OCI-LY7 (cell line): ENCODE measurements at regions not wholly inside any gene's neighbourhood (a gene's known extent, or its start where the extent isn't known, plus 50 kb on each side); places are given as distances from the start of the nearest gene placed in this dataset.

Experiments used
- BruUV-seq: library from RNA; stranded (reverse); fragments of 400-500 nt; replicated peaks from 2 replicates; lab custom pipeline; 2021; lab: Mats Ljungman, UMichigan
- CTCF ChIA-PET: fragments of 300-600 bp; sonication (Branson Sonifier 250); formaldehyde crosslinking; loops from one replicate; lab custom pipeline; 2022; ENCODE audit warnings: antibody characterized with exemption; ENCODE audit not compliant: unreplicated experiment; lab: Charles Lee
- POLR2A ChIA-PET: fragments of 300-600 bp; sonication (Branson Sonifier 250); formaldehyde crosslinking; loops from one replicate; lab custom pipeline; 2022; ENCODE audit warnings: antibody characterized with exemption; lab: Charles Lee
- DNase-seq: peaks from one replicate; pipeline ENCODE4 v3.0.0-alpha.2; 2015; ENCODE audit warnings: low spot score
- H2AFZ ChIP-seq: fragments of 200-600 bp; sonication (generic), shearing (Covaris generic); 2 replicates; pipeline ENCODE4 v1.6.1; 2014; ENCODE audit warnings: mild to moderate bottlenecking, antibody characterized with exemption, low read length, moderate library complexity
- H3K27ac ChIP-seq: fragments of 200-600 bp; sonication (generic); 2 replicates; pipeline ENCODE4 v1.5.1; 2014; ENCODE audit warnings: mixed run types, low read depth, mild to moderate bottlenecking, moderate library complexity, low read length, inconsistent platforms; ENCODE audit not compliant: poor library complexity, severe bottlenecking
- H3K36me3 ChIP-seq: fragments of 200-600 bp; sonication (generic); 2 replicates; pipeline ENCODE4 v1.6.1; 2014; ENCODE audit warnings: mild to moderate bottlenecking, antibody characterized with exemption, low read length, moderate library complexity, mixed read lengths; ENCODE audit not compliant: insufficient read depth
- H3K4me1 ChIP-seq: fragments of 200-600 bp; sonication (generic); 2 replicates; pipeline ENCODE4 v1.5.1; 2014; ENCODE audit warnings: mild to moderate bottlenecking, low read length; ENCODE audit not compliant: insufficient read depth, poor library complexity, severe bottlenecking
- H3K4me2 ChIP-seq: fragments of 200-600 bp; sonication (generic); 2 replicates; pipeline ENCODE4 v1.6.1; 2014; ENCODE audit warnings: mild to moderate bottlenecking, low read length
- H3K4me3 ChIP-seq: fragments of 200-600 bp; sonication (generic); 2 replicates; pipeline ENCODE4 v1.5.1; 2014; ENCODE audit warnings: mild to moderate bottlenecking, low read depth, low read length; ENCODE audit not compliant: poor library complexity, severe bottlenecking
- H3K79me2 ChIP-seq: fragments of 200-600 bp; sonication (generic); 2 replicates; pipeline ENCODE4 v1.6.1; 2016; ENCODE audit warnings: low read depth, mild to moderate bottlenecking, low read length, moderate library complexity, mixed read lengths; ENCODE audit not compliant: insufficient read depth
- H3K9me2 ChIP-seq: fragments of 200-600 bp; sonication (generic); 2 replicates; pipeline ENCODE4 v1.6.1; 2016; ENCODE audit warnings: mild to moderate bottlenecking, low read length, mixed read lengths; ENCODE audit not compliant: insufficient read depth
- H3K9me3 ChIP-seq: fragments of 200-600 bp; sonication (generic); 2 replicates; pipeline ENCODE4 v1.6.1; 2014; ENCODE audit warnings: mild to moderate bottlenecking, mixed run types, low read length, mixed read lengths
- H4K20me1 ChIP-seq: fragments of 200-600 bp; sonication (generic); 2 replicates; pipeline ENCODE4 v1.6.1; 2014; ENCODE audit warnings: mild to moderate bottlenecking, antibody characterized with exemption, low read length, moderate library complexity, mixed read lengths; ENCODE audit not compliant: insufficient read depth
- CTCF ChIP-seq: fragments of 200-600 bp; sonication (generic); conservative IDR thresholded peaks from 2 replicates; pipeline ENCODE4 v1.5.1; 2014; ENCODE audit warnings: mild to moderate bottlenecking, antibody characterized with exemption, low read length, moderate library complexity, mixed read lengths
- EZH2phosphoT487 ChIP-seq: fragments of 200-600 bp; sonication (generic); IDR thresholded peaks from 2 replicates; pipeline ENCODE4 v1.6.1; 2018; ENCODE audit warnings: low read depth, borderline replicate concordance, mild to moderate bottlenecking, mixed run types, antibody characterized with exemption, low read length, moderate library complexity, mixed read lengths
- intact Hi-C: fragments of 100-400 bp; cut with micrococcal nuclease; formaldehyde crosslinking; loops from one replicate; pipeline ENCODE4 v1.10.0; 2022; ENCODE audit not compliant: unreplicated experiment

- Histone ChIP-seq H3K4me2 (peak overlapping the region; percentile 13), H2AFZ (no peak overlapping the region), H3K4me3 (no peak overlapping the region), H3K9me2 (no peaks in the 10 kb centered on the region), H3K79me2 (no peaks in the 10 kb centered on the region), H4K20me1 (no peaks in the 10 kb centered on the region), H3K27ac (no peak overlapping the region), H3K4me1 (peaks cover 28% of the 10 kb centered on the region), H3K36me3 (no peaks in the 10 kb centered on the region), H3K9me3 (peaks cover 11% of the 10 kb centered on the region; the same call in 1 of the 2 replicates)
- no TSS peak for BruUV-seq
- no peak for DNase-seq
- ChIA-PET CTCF (no interaction called here), POLR2A (interaction anchor here (1.0 to 1.4 kb wide), 5 partner anchors 18 to 259 kb away, joined by 3 to 4 read pairs (median 3); no protein-coding TSS in a partner anchor)
- TF ChIP-seq CTCF: no peak
- no peak for TF ChIP-seq EZH2phosphoT487
- intact Hi-C loops: no loop called here
Observed at GRCh38 chr3:72157748-72158638, 373.0 kb upstream of the PROK2 start.

DNA sequence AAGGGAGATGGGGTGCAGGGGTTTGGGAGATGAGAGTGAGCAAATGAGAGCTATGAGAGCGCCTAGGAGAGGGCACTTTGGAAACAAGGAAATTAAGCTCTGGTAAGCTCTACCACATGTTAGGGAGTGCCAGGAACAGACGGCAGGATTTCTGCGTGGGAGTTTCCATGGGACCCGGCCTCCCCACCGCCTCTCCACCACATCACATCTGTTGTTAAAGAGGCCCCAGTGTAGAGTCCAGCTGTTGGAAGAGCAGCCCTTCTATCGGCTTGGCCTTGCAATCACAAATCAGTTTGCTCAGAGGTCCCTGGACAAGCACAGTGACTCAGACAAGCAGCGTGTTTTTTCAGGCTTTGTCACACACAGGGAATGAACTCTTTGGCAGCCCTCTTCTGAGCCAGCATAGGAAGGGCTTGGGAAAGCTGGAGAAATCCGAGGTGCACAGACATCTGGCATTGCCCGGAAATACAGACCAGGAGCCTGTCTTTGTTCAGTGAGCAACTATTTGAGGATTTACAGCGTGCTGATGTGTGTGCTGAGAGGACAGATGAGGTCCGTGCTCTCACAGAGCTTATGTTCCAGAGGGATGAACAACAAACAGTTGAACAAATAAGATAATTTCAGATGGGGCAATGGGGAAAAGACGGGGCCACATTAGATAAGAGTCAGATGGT is 370.6 kb upstream of the PROK2 start:
- intact Hi-C loops: no loop called here
- no peaks in the 10 kb centered on the region for H3K79me2 ChIP-seq
- BruUV-seq: no TSS peak
- H4K20me1 ChIP-seq: no peaks in the 10 kb centered on the region
- no peak overlapping the region for H3K4me3 ChIP-seq
- TF ChIP-seq EZH2phosphoT487 (no peak), CTCF (no peak)
- H3K4me2 ChIP-seq: no peak overlapping the region
- no peak overlapping the region for H2AFZ ChIP-seq
- no peaks in the 10 kb centered on the region for H3K9me2 ChIP-seq
- H3K4me1 ChIP-seq: peaks cover 17% of the 10 kb centered on the region
- POLR2A ChIA-PET: no interaction called here
- no peak for DNase-seq
- no peak overlapping the region for H3K27ac ChIP-seq
- CTCF ChIA-PET: no interaction called here
- H3K36me3 ChIP-seq: no peaks in the 10 kb centered on the region
- H3K9me3 ChIP-seq: peaks cover 11% of the 10 kb centered on the region; the same call in 1 of the 2 replicates
